ENCODE measurements at regions not wholly inside any gene's neighbourhood (a gene's known extent, or its start where the extent isn't known, plus 50 kb on each side); places are given as distances from the start of the nearest gene placed in this dataset.

- no peak for TF ChIP-seq ZNF266 (tag by site-specific recombination; IDR thresholded peaks at IDR 0.05; ENCODE audit: low read depth)
- no peak for TF ChIP-seq ZFP37 (tag by site-specific recombination; IDR thresholded peaks at IDR 0.05)
- no peak for TF ChIP-seq ZNF133 (tag by site-specific recombination; IDR thresholded peaks at IDR 0.05)
Measured at GRCh38 chr21:38570596-38570995, 72.3 kb upstream of the ERG start (continued).

GRCh38 chr21:38574895-38575575 is 76.8 kb upstream of the ERG start:
- Histone ChIP-seq H3K9me3 (ENCODE audit: control insufficient read depth, insufficient read depth, low read depth, low read length) (no peaks in the 10 kb centered on the region), H3K27ac (ENCODE audit: extremely low read depth, low read depth, low read length) (no peak overlapping the region), H3K4me3 (ENCODE audit: low read depth, low read length) (no peak overlapping the region), H3K4me1 (ENCODE audit: control insufficient read depth, insufficient read depth, low read length) (no peaks in the 10 kb centered on the region), H3K36me3 (ENCODE audit: control insufficient read depth in 2 of 2, insufficient read depth in 1 of 2, low read length in 2 of 2) (no peaks in the 10 kb centered on the region)
- ChIA-PET POLR2A (no interaction called here), CTCF (interaction anchor here (0.6 kb wide), 1 partner anchor 90 kb away, joined by 3 read pairs; no protein-coding TSS in a partner anchor)
- no peak for TF ChIP-seq ZXDB (tag by site-specific recombination; IDR thresholded peaks at IDR 0.05)
- TF ChIP-seq ZSCAN30 (tag by site-specific recombination; IDR thresholded peaks at IDR 0.05), result no peak
- no peak for TF ChIP-seq ZFP3 (tag by site-specific recombination; IDR thresholded peaks at IDR 0.05; ENCODE audit: low read depth)
- TF ChIP-seq AEBP2 (tag by site-specific recombination; IDR thresholded peaks at IDR 0.05; ENCODE audit: borderline replicate concordance), result no peak
- no peak for TF ChIP-seq BCL6B (tag by site-specific recombination; IDR thresholded peaks at IDR 0.05)
- TF ChIP-seq ZNF791 (tag by site-specific recombination; IDR thresholded peaks at IDR 0.05), result no peak

- Histone ChIP-seq H3K4me3 (ENCODE audit: low read depth, low read length) (no peak overlapping the region), H3K9me3 (ENCODE audit: control insufficient read depth, insufficient read depth, low read depth, low read length) (no peaks in the 10 kb centered on the region), H3K27ac (ENCODE audit: extremely low read depth, low read depth, low read length) (no peak overlapping the region), H3K36me3 (ENCODE audit: control insufficient read depth in 2 of 2, insufficient read depth in 1 of 2, low read length in 2 of 2) (no peaks in the 10 kb centered on the region), H3K4me1 (ENCODE audit: control insufficient read depth, insufficient read depth, low read length) (no peaks in the 10 kb centered on the region)
- POLR2A ChIA-PET, result no interaction called here
- CTCF ChIA-PET, result no interaction called here
- no peak for TF ChIP-seq ZBTB48 (tag by site-specific recombination; IDR thresholded peaks at IDR 0.05)
- TF ChIP-seq ZNF837 (tag by site-specific recombination; IDR thresholded peaks at IDR 0.05), result no peak
- no peak for TF ChIP-seq PBX3 (CRISPR knock-in tag; IDR thresholded peaks at IDR 0.05)
- TF ChIP-seq AEBP2 (tag by site-specific recombination; IDR thresholded peaks at IDR 0.05; ENCODE audit: borderline replicate concordance), result no peak
Measured at GRCh38 chr21:38577887-38578286, 79.6 kb upstream of the ERG start.

GRCh38 chr21:38590449-38591217 is 92.4 kb upstream of the ERG start:
- no peak for TF ChIP-seq ZSCAN4 (tag by site-specific recombination; IDR thresholded peaks at IDR 0.05)
- peak; percentile 78; the same call in 1 of the 2 replicates for TF ChIP-seq ZNF366 (tag by site-specific recombination; conservative IDR thresholded peaks at IDR 0.05)
- peak; percentile 81 for TF ChIP-seq ZBTB17 (tag by site-specific recombination; IDR thresholded peaks at IDR 0.05)
- POLR2A ChIA-PET, result no interaction called here
- H3K4me1 ChIP-seq (ENCODE audit: control insufficient read depth, insufficient read depth, low read length), result 0 out of 2 replicates have a peak, but pooled peaks cover 3% of the 10 kb centered on the region
- no peak overlapping the region for H3K4me3 ChIP-seq (ENCODE audit: low read depth, low read length)
- no peaks in the 10 kb centered on the region for H3K9me3 ChIP-seq (ENCODE audit: control insufficient read depth, insufficient read depth, low read depth, low read length)
- CTCF ChIA-PET, result interaction anchor here (0.7 kb wide), 1 partner anchor 21 kb away, joined by 3 read pairs; no protein-coding TSS in a partner anchor
- H3K27ac ChIP-seq (ENCODE audit: extremely low read depth, low read depth, low read length), result no peak overlapping the region
- no peaks in the 10 kb centered on the region for H3K36me3 ChIP-seq (ENCODE audit: control insufficient read depth in 2 of 2, insufficient read depth in 1 of 2, low read length in 2 of 2)
